GM18867 (cell line): ENCODE measurements at regions not wholly inside any gene's neighbourhood (a gene's known extent, or its start where the extent isn't known, plus 50 kb on each side); places are given as distances from the start of the nearest gene placed in this dataset.

Experiments used
- ATAC-seq: cut with Tn5 transposase; IDR thresholded peaks from one replicate; pipeline ENCODE4 v1.9.1; 2021; ENCODE audit warnings: mild to moderate bottlenecking, moderate library complexity; ENCODE audit not compliant: unreplicated experiment

DNA sequence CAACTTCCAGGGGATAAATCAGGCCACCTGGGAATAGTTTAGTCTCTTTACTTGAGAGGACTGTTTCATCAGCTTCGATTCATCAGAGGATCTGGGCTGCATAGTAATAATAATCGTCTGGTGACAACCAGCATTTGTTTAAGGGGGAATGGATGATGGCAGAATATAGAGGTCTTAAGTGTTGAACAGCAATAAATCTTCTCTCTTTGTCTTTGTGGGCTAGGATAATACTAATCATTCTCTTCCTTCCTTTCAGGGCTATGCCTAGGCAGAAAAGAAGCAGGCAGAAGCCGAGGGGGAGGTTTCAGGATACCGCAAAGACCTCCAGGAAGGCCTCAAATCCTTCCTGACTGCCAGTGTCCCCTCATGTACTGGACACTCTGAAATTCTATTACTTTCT is 150.4 kb upstream of the GAREM1 start:
- ATAC-seq: no peak

DNA sequence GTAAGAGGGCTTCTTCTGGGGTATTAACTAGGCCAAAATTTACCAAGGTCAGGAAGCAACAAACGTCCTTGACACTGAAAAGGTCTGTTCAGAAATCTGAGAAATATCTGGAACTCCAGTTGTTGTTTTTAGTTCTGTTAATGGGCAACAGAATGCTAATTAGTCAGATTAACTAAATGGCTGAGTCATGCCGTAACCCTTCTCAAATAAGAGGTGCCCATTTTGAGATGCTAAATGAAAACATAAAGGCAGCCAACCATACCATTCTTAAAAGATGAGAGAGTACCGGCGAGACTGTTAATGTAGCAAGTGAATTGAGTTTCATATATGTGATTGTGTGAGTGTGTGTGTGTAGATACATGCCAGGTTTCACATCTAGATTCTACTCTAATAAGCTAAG is 147.9 kb upstream of the GAREM1 start:
- ATAC-seq: no peak

DNA sequence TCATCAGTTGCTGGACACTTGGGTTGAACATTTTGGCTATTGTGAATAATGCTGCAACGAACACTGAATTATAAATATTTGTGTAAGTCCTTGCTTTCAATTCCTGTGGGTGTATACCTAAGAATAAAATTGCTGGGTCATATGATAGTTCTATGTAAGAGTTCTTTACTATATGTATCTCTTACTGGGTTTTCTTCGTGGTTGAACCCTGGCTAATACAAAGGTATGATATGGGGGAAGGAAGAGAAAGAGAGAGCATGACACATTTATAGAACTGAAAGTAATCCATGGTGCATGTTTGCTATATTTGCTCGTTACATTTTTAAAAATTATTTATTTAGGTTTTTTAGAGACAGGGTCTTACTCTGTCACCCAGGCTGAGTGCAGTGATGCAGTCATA is 143.1 kb upstream of the GAREM1 start:
- no peak for ATAC-seq

DNA sequence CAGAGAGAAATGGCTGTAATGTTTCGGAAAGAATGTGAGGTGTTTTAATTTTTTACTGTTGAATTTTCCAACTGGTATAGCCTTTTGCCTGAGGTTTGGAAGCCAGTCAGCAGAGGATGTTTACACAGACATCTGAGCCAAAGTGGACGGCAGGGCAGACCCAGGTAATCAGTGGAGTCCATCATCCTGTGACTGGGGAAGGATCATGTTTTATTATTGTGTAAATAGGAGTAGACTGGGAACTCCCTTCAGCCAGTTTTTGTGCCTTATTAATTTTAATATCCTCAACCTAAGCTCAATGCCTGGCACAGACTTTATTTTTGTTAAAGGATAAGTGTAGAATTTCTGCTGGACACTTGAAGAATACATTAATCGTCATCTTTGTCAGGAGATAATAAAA is 142.0 kb upstream of the GAREM1 start:
- ATAC-seq: no peak

DNA sequence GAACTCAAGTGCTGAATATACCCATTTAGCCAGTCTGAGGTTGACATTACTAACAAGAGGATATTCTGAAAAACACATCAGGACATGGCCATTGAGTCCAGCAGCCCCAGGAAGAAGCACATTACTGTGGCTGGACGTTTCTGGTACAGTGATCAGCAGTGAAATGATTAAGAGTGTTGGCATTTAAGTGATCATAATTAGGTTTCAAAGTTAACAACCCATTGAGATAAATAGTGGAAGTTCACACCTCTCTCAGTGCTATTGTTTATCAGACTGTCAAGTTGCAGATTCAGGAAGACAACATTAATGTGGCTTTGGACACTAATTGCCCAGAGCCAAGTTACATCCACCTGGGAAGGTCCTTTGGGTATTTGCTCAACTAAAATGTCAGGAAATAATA is 139.5 kb upstream of the GAREM1 start:
- ATAC-seq: no peak

DNA sequence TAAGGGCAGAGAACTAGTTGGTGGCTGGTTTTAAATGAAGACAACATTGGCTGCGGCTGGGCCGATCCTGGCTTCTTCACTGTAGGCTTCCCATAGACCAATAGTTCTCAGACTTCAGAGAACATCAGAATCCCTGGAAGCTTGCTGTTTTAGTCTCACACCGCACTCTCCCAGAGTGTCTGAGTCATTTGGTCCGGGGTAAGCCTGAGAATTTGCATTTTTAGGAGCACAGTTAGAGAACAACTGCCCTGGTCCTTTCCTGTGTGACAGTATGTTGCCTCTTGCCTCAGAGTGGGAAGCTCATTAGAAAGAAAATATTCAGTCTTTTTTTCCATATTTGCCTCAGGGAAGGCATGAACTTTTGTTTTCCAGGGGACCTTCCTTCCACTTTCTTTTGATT is 137.1 kb upstream of the GAREM1 start:
- ATAC-seq: no peak

DNA sequence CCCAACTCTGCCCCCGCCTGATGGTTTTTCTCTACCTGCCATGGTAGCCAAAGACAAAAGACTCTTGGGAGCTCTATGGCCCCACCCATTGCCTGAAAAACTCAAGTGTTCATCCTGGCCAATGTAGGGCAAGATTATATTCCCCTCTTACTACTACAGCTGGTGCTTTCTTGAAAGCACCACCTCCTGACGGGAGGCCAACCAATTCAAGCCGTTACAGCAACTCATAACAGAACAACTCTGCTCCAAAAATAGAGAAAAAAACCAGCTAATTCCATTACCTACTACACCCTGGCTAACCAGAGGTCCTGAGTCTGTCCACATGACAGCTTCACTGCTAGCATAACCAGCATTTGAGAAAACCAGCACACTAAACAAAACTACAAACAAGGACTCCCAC is 127.5 kb upstream of the GAREM1 start:
- no peak for ATAC-seq

DNA sequence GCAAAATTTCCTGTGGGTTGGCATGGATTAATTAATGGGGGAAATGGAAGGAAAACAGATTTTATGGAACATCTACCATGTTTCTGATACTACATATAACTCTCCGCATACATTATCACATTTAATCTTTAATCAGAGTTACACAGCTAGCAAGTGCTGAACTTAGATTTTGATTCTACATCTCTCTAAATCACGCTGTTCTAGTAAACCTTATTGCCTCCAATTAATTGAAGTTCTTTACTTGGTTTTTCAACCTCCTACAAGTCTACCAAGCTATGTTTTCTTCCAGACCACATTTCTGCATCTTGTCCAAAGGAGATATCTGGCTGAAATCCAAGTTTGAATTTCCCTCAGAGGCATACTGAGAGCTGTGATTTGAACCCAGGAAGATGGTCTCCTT is 125.8 kb upstream of the GAREM1 start:
- no peak for ATAC-seq

DNA sequence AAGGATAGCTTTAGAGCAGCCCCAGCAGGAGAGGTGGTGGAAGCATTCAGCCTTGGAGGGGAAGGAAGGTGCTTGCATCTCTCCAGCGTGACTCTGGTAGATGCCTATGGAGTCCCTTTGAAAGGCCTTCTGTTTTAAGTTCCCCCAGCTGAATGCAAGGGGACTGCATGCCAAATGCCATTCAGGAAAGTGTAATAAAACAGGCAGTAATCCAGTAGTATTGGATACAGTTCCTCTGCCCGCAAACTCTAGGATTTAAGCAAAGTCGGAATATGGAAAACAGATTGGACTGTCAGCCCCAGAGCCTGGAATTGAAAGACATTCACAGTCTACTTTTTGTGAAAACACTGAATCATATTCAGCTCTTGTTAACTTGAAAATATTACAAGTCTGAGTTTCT is 125.2 kb upstream of the GAREM1 start:
- ATAC-seq: no peak

DNA sequence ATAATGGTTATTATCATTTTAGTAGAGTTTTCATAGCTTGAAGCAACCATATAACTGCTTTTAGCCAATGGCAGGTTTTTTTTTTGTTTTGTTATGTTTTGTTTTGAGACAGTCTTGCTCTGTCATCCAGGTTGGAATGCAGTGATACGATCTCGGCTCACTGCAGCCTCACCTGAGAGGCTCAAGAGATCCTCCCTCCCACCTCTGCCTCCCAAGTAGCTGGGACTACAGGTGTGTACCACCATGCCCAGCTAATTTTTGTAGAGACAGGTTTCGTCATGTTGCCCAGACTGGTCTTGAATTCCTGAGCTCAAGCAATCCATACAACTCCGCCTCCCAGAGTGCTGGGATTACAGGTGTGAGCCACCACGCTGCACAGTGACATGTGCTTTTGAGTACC is 117.5 kb upstream of the GAREM1 start:
- no peak for ATAC-seq

DNA sequence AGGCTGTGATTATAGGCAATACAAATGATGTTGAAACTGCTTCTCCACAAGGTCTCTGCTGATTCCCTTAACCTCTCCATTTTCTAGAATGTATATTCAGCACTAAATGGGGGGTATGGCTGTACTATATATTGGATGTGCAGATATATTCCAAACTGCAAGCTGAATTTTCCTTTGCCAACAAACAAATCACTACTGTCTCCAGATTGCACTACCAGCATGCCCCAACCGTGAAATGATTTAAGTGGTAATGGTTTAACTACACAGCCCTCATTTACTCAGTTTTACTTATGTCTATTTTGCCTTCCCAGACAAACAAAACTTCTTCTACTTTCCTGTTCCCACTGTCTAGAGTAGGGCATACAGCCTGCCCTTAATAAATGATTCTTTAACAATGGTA is 112.7 kb upstream of the GAREM1 start:
- no peak for ATAC-seq

DNA sequence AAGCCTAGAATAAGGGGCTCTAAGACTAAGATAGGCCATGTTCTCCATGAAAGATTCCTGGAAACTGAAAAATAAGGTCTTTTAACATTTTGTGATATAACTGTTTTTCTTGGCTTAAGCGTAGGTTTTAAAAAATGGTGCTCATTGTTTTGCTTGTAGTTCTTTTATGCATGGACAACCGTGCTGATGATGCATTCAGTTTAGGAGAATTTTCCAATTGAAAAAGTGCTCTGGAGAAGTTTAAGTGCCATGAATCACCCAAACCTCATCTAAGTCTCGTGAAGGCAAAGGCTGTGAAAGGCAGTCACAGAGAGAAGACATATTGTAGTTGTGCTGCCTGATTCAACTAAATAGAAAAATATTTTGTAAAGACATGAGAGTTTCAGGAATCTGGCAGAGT is 111.8 kb upstream of the GAREM1 start:
- no peak for ATAC-seq

DNA sequence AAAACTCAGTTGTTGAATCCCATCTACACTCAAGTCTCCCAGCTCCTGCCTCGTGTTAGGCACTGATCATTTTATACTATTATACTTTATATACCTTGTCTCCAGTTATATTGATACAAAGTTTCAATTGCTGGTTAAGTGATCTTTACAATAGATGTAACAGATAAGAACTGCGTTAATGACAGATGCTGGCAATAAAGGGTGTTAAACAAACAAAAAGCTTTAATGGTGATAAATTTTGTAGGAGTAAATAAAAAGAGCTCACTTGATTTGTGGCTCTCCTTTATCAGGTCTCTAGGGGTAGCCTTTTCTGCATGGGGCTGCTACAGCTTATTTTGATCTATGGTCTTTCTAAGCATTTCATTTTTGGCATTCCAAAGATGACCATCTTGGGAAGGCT is 106.9 kb upstream of the GAREM1 start:
- ATAC-seq: no peak

DNA sequence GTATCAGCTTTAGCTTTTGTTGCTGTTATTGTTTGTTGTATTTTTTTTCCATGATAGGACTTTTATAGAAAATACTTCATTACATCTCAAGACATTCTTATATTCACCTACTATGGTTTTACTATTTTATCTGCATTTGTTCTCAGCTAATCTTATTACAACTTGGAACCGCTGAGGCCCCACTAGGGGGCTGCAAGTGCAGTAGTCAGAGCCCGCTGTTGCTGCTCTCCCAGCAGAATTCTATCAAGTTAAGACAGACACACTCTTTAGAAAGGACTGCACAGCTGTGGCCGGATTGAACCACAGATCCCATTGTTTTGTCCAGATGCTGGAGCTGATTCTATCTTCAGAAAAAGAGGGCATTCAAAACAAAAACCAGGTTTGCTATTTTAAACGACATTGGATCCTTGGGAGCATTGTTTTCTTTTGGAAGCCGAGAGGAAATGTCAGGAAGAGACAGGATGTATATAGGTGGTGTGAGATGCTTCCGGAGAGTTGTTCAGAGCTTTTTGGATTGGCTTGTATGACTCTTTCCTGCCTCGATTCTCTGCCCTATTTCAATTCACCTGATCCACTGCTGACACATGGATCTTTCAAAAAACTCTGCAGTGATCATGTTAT is 105.7 kb upstream of the GAREM1 start:
- ATAC-seq: no peak

DNA sequence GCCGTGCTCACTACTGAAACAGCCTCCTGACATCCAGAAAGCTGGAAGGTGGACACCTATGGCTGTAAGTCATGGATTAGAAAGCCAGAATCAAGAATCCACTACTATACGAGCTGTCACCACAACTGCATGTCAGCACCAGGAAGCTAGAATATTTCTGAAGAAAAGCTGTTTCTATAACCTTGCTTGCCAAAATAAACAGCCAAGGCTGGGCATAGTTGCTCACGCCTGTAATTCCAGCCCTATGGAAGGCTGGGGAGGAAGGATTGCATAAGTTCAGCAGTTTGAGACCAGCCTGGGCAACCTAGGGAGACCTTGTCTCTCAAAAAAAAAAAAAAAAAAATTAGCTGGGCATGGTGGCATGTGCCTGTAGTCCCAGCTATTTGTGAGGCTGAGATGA is 96.3 kb upstream of the GAREM1 start:
- no peak for ATAC-seq

DNA sequence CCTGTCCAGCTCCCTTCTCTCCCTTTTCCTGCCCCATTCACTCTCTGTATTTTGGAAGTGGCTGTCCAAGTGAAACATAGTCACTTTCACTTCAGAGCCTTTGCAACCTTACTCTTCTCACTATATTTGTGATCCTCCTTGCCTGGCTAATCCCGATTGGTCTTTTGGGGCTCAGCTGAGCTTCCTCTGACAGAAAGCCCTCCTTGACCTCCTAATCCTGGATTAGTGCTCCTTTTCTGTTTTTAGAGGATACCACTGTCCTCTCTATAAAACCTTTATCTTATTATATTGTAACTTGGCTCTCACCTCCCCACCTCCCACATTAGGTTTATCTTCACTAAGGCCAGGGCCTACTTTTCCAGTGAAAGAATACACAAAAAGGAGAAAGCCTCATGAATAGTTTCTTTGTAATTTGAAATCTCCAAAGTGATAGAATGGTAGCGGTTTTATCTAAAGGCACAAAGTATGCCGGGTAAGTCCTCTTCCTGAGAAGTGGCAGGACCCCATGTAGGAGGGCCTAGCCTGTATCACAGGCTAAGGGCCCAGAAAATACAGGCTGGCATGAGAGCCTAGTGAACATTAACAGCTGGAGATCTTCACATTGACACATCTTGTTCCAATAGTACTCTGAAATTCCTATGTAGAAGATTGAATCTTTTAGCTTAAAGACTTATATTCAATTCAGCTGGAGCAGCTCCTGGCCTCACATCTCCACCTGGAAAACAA is 83.1 kb upstream of the GAREM1 start:
- no peak for ATAC-seq

DNA sequence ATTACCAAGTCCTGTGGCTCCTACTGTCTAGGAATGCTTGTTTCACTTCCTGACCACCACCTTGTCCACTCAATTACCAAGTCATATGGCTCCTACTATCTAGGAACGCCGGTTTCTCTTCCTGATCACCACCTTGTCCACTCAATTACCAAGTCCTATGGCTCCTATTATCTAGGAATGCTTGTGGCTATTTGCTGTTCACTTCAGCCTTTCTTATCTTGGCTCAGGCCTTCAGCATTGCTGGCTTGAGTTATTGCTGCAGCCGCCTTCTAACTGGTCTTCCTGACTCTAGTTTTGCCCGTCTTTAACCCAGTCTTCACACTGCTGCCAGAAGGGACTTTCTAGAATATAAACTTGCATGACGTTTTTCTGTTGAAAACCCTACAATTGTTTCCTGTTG is 82.5 kb upstream of the GAREM1 start:
- no peak for ATAC-seq

DNA sequence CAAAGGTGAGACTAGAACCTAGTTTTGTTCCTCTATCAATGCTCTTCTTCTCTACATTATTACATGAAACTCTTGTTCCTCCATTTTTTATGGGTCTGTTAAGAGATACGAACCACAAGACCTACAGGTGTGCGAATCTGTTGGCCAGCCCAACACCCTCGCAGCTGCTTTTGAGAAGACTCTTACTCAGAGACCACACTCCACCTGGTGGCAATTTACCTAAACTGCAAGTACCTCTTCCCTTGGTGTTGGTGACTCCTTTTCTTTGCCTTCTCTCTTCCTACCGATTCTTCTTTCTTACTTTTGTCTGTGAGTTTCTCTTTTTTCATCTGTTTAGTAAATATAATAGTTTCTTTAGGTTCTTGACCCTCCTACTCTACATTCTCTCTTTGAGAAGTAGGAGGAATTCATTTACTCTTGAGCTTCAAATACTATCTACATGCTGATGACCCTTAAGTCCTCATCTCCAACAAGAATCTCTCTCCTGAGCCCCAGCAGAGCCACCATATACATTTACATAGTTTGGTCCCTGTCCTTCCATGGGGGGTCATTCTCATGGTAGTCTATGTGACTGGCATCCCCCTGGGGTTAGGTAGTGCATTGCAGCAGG is 81.8 kb upstream of the GAREM1 start:
- ATAC-seq: peak; percentile 89

DNA sequence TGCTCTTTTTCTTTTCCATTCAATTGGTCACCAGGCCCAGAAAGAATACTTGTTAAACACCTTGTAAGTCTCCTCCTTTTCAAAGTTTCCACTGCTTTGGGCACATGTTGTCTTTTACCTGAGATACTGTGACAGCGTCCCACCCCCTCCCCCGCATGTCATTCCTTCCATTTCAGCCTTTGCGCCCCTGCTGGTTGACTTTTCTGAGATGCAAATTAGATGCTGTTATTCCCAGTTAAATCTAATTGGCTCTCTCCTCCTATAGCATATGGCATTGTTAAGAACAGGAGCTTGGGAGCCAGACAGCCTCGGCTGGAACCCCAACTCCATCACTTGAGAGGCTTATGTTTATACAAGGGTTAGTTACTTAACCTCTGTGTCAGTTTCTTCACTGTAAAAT is 80.3 kb upstream of the GAREM1 start:
- no peak for ATAC-seq

DNA sequence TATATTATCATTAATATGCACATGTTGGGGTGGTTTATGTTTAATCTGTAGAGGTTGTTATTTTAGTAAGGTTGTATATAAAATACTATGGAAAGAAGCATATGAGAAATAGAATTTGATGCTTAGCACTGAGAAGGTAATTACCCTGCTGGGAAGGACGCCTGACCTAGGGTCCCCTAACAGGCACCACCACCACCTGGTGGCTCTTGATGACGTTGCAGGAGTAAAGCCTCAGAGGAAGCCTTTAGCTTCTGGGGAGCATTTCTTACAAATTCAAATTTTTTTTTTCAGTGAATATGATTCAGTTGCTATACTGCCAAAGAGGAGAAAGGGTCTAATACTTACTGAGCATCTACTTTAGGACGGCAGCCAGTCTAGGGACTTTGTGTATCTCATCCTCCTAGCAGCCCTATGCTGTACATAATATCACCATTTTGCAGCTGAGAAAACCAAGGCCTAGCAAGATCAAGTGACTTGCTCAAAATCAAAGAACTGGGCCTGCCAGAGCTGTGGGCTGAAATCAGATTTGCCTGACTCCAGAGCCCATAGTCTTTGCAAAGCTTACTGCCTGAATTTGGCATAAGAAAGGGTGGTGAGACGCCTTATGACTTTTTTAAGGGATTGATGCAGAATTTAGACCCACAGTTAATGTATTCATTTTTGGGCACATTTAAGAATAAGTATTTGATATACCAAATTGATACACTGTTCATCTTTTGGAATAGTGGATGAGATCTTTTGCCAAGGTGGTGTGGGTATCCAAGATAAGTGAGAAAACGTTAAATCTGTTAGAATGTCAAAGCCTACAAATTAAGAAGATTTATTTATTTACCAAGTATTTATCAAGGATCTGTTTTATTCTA is 78.8 kb upstream of the GAREM1 start:
- ATAC-seq: peak; percentile 89

DNA sequence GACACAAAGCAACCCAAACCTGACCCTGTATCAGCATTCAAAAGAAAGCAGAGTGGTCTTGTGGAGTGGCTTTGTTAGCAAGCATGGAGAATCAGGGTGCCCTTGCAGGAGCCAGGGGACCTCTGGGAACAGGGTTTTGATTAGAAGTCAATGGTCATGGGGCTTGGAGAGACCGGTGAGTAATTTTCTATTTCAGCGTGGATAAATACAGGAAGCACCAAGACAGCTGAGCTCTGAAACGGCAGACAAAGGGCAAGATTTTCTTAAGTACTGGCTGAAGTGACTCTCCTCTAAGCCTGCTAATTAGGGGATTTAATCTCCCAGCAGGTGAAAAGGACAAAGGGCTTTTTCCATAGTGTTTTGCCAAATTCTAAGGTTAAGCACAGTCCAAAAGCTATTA is 78.0 kb upstream of the GAREM1 start:
- no peak for ATAC-seq

DNA sequence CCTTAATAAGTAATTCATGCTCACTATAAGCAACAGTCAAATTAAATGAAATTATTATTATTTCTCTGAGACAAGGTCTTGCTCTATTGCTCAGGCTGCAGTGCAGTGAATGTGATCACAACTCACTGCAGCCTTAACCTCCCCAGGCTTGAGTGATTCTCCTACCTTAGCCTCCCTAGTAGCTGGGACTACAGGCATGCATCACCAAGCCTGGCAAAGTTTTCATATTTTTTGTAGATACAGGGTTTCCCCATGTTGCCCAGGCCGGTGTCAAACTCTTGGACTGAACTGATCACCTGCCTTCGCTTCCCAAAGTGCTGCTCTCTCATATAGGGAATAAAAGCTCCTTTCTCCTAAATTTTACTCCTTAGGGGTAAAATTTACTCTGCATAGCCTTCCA is 74.9 kb upstream of the GAREM1 start:
- no peak for ATAC-seq
